Mesenchymal stem cell (in vitro differentiated cells and primary cell): ENCODE measurements at regions not wholly inside any gene's neighbourhood (a gene's known extent, or its start where the extent isn't known, plus 50 kb on each side); places are given as distances from the start of the nearest gene placed in this dataset.
"Not testable (repeated sequence)": the region's sequence is repeated elsewhere in the genome, so short reads cannot be mapped to it uniquely, and the experiment has no call there.

Source experiments
- DNase-seq: peaks from one replicate; pipeline ENCODE4 v3.0.0-alpha.2; 2013
- H2AFZ ChIP-seq: one replicate; pipeline ENCODE4 v1.6.1; 2013; ENCODE audit warnings: low read depth, mild to moderate bottlenecking, control low read depth, inconsistent platforms, low read length, moderate library complexity
- H2AK5ac ChIP-seq: 2 replicates; pipeline ENCODE4 v1.6.1; 2013; ENCODE audit warnings: low read length, moderate library complexity, mild to moderate bottlenecking, inconsistent platforms; ENCODE audit not compliant: severe bottlenecking
- H2BK120ac ChIP-seq: one replicate; pipeline ENCODE4 v1.6.1; 2013; ENCODE audit warnings: low read depth, mild to moderate bottlenecking, inconsistent platforms, low read length, moderate library complexity
- H2BK12ac ChIP-seq, 2 experiments: one replicate each; pipeline ENCODE4 v1.6.1; 2013; ENCODE audit warnings: inconsistent platforms in 2 of 2, low read length in 2 of 2, mild to moderate bottlenecking in 2 of 2, moderate library complexity in 2 of 2, control low read depth in 1 of 2
- H2BK15ac ChIP-seq: one replicate; pipeline ENCODE4 v1.6.1; 2013; ENCODE audit warnings: mild to moderate bottlenecking, low read depth, inconsistent platforms; ENCODE audit not compliant: poor library complexity, severe bottlenecking
- H2BK5ac ChIP-seq: 2 replicates; pipeline ENCODE4 v1.6.1; 2013; ENCODE audit warnings: low read depth, mild to moderate bottlenecking, low read length, control low read depth, inconsistent platforms; ENCODE audit not compliant: poor library complexity, severe bottlenecking
- H3K14ac ChIP-seq, 2 experiments: one replicate each; pipeline ENCODE4 v1.6.1; 2013; ENCODE audit warnings: inconsistent platforms in 2 of 2, low read length in 2 of 2, control low read depth in 1 of 2, mild to moderate bottlenecking in 1 of 2, moderate library complexity in 1 of 2
- H3K18ac ChIP-seq, 2 experiments: one replicate each; pipeline ENCODE4 v1.6.1; 2013; ENCODE audit warnings: inconsistent platforms in 2 of 2, low read length in 2 of 2, control low read depth in 1 of 2, low read depth in 1 of 2, mild to moderate bottlenecking in 1 of 2
- H3K23ac ChIP-seq, 2 experiments: one replicate each; pipeline ENCODE4 v1.6.1; 2013; ENCODE audit warnings: inconsistent platforms in 2 of 2, low read length in 2 of 2, mild to moderate bottlenecking in 2 of 2, moderate library complexity in 2 of 2, control low read depth in 1 of 2
- H3K27ac ChIP-seq: 2 replicates; pipeline ENCODE4 v1.5.1; 2013; ENCODE audit warnings: mild to moderate bottlenecking, moderate library complexity, low read length, control low read depth, inconsistent platforms; ENCODE audit not compliant: poor library complexity, severe bottlenecking
- H3K27me3 ChIP-seq, 2 experiments: 2 replicates each; pipeline versions ENCODE4 v1.6.1 to v1.7.0; 2013; ENCODE audit warnings: low read length in 2 of 2, mild to moderate bottlenecking in 2 of 2, moderate library complexity in 2 of 2, control low read depth in 1 of 2, inconsistent platforms in 1 of 2; ENCODE audit not compliant: control insufficient read depth in 1 of 2, insufficient read depth in 1 of 2
- H3K36me3 ChIP-seq, 2 experiments: 2 replicates each; pipeline versions ENCODE4 v1.6.1 to v1.7.0; 2013; ENCODE audit warnings: low read length in 2 of 2, control low read depth in 1 of 2, inconsistent platforms in 1 of 2, low read depth in 1 of 2, mild to moderate bottlenecking in 1 of 2; ENCODE audit not compliant: insufficient read depth in 2 of 2, control insufficient read depth in 1 of 2
- H3K4ac ChIP-seq, 2 experiments: one replicate each; pipeline ENCODE4 v1.6.1; 2013; ENCODE audit warnings: inconsistent platforms in 2 of 2, low read length in 2 of 2, mild to moderate bottlenecking in 2 of 2, moderate library complexity in 2 of 2, control low read depth in 1 of 2, low read depth in 1 of 2
- H3K4me1 ChIP-seq: 2 replicates; pipeline ENCODE4 v1.6.1; 2013; ENCODE audit warnings: low read depth, low read length, control low read depth; ENCODE audit not compliant: control insufficient read depth, insufficient read depth
- H3K4me2 ChIP-seq: 2 replicates; pipeline ENCODE4 v1.6.1; 2013; ENCODE audit warnings: low read length, mild to moderate bottlenecking, inconsistent platforms; ENCODE audit not compliant: poor library complexity, severe bottlenecking
- H3K4me3 ChIP-seq, 2 experiments: 2 replicates each; pipeline versions ENCODE4 v1.5.1 to v1.7.0; 2013; ENCODE audit warnings: low read length in 2 of 2, mild to moderate bottlenecking in 2 of 2, control low read depth in 1 of 2, low read depth in 1 of 2; ENCODE audit not compliant: insufficient read depth in 1 of 2
- H3K79me1 ChIP-seq: replicated peaks from 2 replicates; pipeline ENCODE4 v1.6.1; 2013; ENCODE audit warnings: mild to moderate bottlenecking, control low read depth, low read length, inconsistent platforms; ENCODE audit not compliant: poor library complexity, severe bottlenecking
- H3K9ac ChIP-seq: 2 replicates; pipeline ENCODE4 v1.7.0; 2013; ENCODE audit warnings: mild to moderate bottlenecking, low read length, moderate library complexity
- H3K9me3 ChIP-seq: 2 replicates; pipeline ENCODE4 v1.7.0; 2013; ENCODE audit warnings: mild to moderate bottlenecking, low read length; ENCODE audit not compliant: control insufficient read depth
- H4K8ac ChIP-seq: one replicate; pipeline ENCODE4 v1.6.1; 2013; ENCODE audit warnings: inconsistent platforms, mild to moderate bottlenecking, low read length, moderate library complexity
- H4K91ac ChIP-seq: one replicate; pipeline ENCODE4 v1.6.1; 2013; ENCODE audit warnings: mild to moderate bottlenecking, low read length, inconsistent platforms
- WGBS: methylation state at CpG from one replicate; pipeline ENCODE4 v1.1.7; 2013; ENCODE audit warnings: mixed read lengths; 5-methylcytosine and 5-hydroxymethylcytosine counted together

DNA sequence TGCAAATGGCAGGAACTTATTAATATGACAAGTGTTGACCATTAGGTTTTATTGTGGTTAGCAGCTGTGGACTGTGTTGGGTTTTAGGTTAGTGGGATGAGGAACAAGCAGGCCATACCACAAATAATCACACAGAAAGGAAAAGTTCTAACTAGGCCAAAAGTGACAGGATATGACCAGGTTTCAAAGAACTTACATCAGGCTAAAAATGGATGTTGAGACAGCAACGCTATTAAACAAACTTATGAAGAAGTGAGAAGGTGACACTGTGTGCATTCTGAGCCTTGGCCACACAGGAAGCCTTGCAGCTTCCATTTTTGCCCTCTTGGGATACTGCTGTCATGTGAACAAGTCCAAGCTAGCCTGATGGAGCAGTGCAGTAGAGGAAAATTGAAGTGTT lies 568.8 kb downstream of the HTR7 start:
- Histone ChIP-seq H3K18ac (peak overlapping the region; percentile 1 to 30), H2BK12ac (no peak overlapping the region), H2AFZ (no peak overlapping the region), H3K27me3 (no peaks in the 10 kb centered on the region), H4K8ac (no peak overlapping the region), H2BK15ac (no peak overlapping the region), H3K79me1 (no peaks in the 10 kb centered on the region), H2BK120ac (no peak overlapping the region), H2BK5ac (no peak overlapping the region), H3K27ac (no peak overlapping the region), H3K36me3 (no peaks in the 10 kb centered on the region), H3K4me2 (no peak overlapping the region), H4K91ac (no peak overlapping the region), H3K14ac (no peak overlapping the region), H3K9me3 (no peaks in the 10 kb centered on the region), H3K9ac (no peak overlapping the region), H3K4me1 (no peaks in the 10 kb centered on the region), H3K4me3 (no peak overlapping the region), H3K4ac (no peak overlapping the region), H3K23ac (no peak overlapping the region), H2AK5ac (no peak overlapping the region)
- peak; percentile 55 for DNase-seq
- 22% methylated on average over 1 of the region's 1 CpG for WGBS

DNA sequence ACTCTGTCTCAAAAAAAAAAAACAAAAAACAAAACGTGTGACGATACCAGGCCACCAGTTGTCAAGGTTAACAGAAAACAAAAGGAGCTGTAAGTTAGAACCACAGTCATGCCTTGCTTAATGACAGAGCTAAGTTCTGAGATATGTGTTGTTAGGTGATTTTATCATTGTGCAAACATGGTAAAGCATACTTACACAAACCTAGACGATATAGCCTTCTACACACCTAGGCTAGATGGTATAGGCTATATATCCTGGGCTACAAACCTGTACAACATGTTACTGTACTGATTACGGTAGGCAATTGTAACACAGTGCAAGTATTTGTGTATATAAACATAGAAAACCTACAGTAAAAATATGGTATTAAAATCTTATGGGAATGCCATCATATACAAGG lies 564.2 kb downstream of the HTR7 start:
- Histone ChIP-seq H2AFZ (no peak overlapping the region), H3K18ac (no peak overlapping the region), H2BK120ac (no peak overlapping the region), H3K79me1 (no peaks in the 10 kb centered on the region), H2BK15ac (no peak overlapping the region), H3K27ac (no peak overlapping the region), H2AK5ac (no peak overlapping the region), H3K4ac (no peak overlapping the region), H3K27me3 (no peaks in the 10 kb centered on the region), H2BK5ac (no peak overlapping the region), H3K36me3 (no peaks in the 10 kb centered on the region), H3K14ac (no peak overlapping the region), H3K9me3 (no peaks in the 10 kb centered on the region), H3K9ac (no peak overlapping the region), H3K4me1 (no peaks in the 10 kb centered on the region), H3K4me3 (no peak overlapping the region), H3K4me2 (no peak overlapping the region), H3K23ac (no peak overlapping the region), H4K8ac (no peak overlapping the region), H2BK12ac (no peak overlapping the region), H4K91ac (no peak overlapping the region)
- DNase-seq, result no peak
- 92% methylated on average over 2 of the region's 4 CpGs for WGBS

DNA sequence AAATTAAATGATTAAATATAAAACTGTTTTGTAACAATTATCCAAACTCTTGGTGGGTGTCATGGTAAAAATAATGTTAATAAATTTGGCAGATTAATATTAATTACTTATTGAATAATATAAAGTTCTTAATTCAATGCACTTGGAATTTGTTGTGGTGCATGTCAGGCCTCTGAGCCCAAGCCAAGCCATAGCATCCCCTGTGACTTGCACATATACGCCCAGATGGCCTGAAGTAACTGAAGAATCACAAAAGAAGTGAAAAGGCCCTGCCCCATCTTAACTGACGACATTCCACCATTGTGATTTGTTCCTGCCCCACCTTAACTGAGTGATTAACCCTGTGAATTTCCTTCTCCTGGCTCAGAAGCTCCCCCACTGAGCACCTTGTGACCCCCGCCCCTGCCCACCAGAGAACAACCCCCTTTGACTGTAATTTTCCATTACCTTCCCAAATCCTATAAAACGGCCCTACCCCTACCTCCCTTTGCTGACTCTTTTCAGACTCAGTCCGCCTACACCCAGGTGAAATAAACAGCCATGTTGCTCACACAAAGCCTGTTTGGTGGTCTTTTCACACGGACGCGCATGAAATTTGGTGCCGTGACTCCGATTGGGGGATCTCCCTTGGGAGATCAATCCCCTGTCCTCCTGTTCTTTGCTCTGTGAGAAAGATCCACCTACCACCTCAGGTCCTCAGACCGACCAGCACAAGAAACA lies 562.9 kb downstream of the HTR7 start:
- H2AK5ac ChIP-seq, H2AFZ ChIP-seq, H4K91ac ChIP-seq, H4K8ac ChIP-seq, DNase-seq, H3K4me3 ChIP-seq, H3K4ac ChIP-seq, H2BK12ac ChIP-seq, H3K27me3 ChIP-seq, H2BK15ac ChIP-seq, H2BK120ac ChIP-seq, H3K79me1 ChIP-seq, H3K4me1 ChIP-seq, H3K18ac ChIP-seq, H3K27ac ChIP-seq, H3K9me3 ChIP-seq, H3K14ac ChIP-seq, H3K9ac ChIP-seq, H3K4me2 ChIP-seq, H3K23ac ChIP-seq, H3K36me3 ChIP-seq, H2BK5ac ChIP-seq: not testable (repeated sequence)
- 64% methylated on average over 11 of the region's 11 CpGs for WGBS

DNA sequence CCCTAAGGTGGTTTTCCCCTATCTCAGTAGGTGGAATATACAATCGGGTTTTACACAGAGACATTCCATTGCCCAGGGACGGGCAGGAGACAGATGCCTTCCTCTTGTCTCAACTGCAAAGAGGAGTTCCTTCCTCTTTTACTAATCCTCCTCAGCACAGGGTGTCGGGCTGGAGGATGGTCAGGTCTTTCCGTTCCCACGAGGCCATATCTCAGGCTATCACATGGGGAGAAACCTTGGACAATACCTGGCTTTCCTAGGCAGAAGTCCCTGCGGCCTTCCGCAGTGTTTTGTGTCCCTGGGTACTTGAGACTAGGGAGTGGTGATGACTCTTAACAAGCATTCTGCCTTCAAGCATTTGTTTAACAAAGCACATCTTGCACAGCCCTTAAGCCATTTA lies 555.8 kb downstream of the HTR7 start:
- not testable (repeated sequence) for H3K23ac ChIP-seq, H2AFZ ChIP-seq, H3K4me2 ChIP-seq, H3K27ac ChIP-seq, DNase-seq, H3K4me1 ChIP-seq, H2AK5ac ChIP-seq, H4K91ac ChIP-seq, H4K8ac ChIP-seq, H3K4ac ChIP-seq, H3K79me1 ChIP-seq, H3K14ac ChIP-seq, H3K9me3 ChIP-seq, H3K4me3 ChIP-seq, H3K27me3 ChIP-seq, H2BK5ac ChIP-seq, H3K9ac ChIP-seq, H3K36me3 ChIP-seq
- Histone ChIP-seq H2BK120ac (peak overlapping the region; percentile 5), H2BK12ac (peak overlapping the region; percentile 39 to 77), H3K18ac (peak overlapping the region; percentile 33 to 40), H2BK15ac (peak overlapping the region; percentile 7)
- WGBS, result 25% methylated on average over 6 of the region's 7 CpGs
